Loucy (cell line): ENCODE measurements at regions not wholly inside any gene's neighbourhood (a gene's known extent, or its start where the extent isn't known, plus 50 kb on each side); places are given as distances from the start of the nearest gene placed in this dataset.

ENCODE experiments used
- EZH2phosphoT487 ChIP-seq: fragments of 200-600 bp; IDR thresholded peaks from 2 replicates; pipeline ENCODE4 v1.6.1; 2018; ENCODE audit warnings: antibody characterized with exemption, mild to moderate bottlenecking, moderate library complexity, borderline replicate concordance
- TF ChIP-seq, protein P1 (sequence below): fragments of 200-600 bp; sonication (generic); conservative IDR thresholded peaks from 2 replicates; pipeline ENCODE4 v1.5.1; 2014; ENCODE audit warnings: mild to moderate bottlenecking, antibody characterized with exemption, low read length

GRCh38 chr10:9577746-9578145 is 1439.9 kb upstream of the CELF2 start:
- TF ChIP-seq, protein P1, sequence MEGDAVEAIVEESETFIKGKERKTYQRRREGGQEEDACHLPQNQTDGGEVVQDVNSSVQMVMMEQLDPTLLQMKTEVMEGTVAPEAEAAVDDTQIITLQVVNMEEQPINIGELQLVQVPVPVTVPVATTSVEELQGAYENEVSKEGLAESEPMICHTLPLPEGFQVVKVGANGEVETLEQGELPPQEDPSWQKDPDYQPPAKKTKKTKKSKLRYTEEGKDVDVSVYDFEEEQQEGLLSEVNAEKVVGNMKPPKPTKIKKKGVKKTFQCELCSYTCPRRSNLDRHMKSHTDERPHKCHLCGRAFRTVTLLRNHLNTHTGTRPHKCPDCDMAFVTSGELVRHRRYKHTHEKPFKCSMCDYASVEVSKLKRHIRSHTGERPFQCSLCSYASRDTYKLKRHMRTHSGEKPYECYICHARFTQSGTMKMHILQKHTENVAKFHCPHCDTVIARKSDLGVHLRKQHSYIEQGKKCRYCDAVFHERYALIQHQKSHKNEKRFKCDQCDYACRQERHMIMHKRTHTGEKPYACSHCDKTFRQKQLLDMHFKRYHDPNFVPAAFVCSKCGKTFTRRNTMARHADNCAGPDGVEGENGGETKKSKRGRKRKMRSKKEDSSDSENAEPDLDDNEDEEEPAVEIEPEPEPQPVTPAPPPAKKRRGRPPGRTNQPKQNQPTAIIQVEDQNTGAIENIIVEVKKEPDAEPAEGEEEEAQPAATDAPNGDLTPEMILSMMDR, result no peak
- TF ChIP-seq EZH2phosphoT487, result no peak
